DND-41 (cell line): ENCODE measurements at regions not wholly inside any gene's neighbourhood (a gene's known extent, or its start where the extent isn't known, plus 50 kb on each side); places are given as distances from the start of the nearest gene placed in this dataset.

ENCODE experiments used
- ATAC-seq: fragments of 200-7000 bp; cut with Tn5 transposase; 3 replicates; pipeline ENCODE4 v1.9.1; 2021; ENCODE audit warnings: low read depth; ENCODE audit not compliant: insufficient read depth
- DNase-seq: peaks from one replicate; pipeline ENCODE4 v3.0.0-alpha.2; 2020
- H2AFZ ChIP-seq: 2 replicates; pipeline ENCODE4 v1.6.0; 2012; ENCODE audit warnings: low read depth, low read length
- H3K27ac ChIP-seq: 2 replicates; pipeline ENCODE4 v1.5.1; 2012; ENCODE audit warnings: low read length, inconsistent platforms
- H3K27me3 ChIP-seq: fragments of 200-600 bp; sonication (generic); 2 replicates; pipeline ENCODE4 v1.6.0; 2012; ENCODE audit warnings: low read length, mild to moderate bottlenecking, inconsistent platforms; ENCODE audit not compliant: insufficient read depth, poor library complexity
- H3K36me3 ChIP-seq: 2 replicates; pipeline ENCODE4 v1.5.1; 2012; ENCODE audit warnings: low read length, inconsistent platforms; ENCODE audit not compliant: insufficient read depth
- H3K4me1 ChIP-seq: 2 replicates; pipeline ENCODE4 v1.5.1; 2012; ENCODE audit warnings: mild to moderate bottlenecking, low read length; ENCODE audit not compliant: insufficient read depth
- H3K4me2 ChIP-seq: 2 replicates; pipeline ENCODE4 v1.6.0; 2012; ENCODE audit warnings: mild to moderate bottlenecking, moderate library complexity, low read length, inconsistent platforms; ENCODE audit not compliant: insufficient read depth
- H3K4me3 ChIP-seq, 2 experiments: fragments of 200-600 bp in 1 of 2; shearing (Covaris generic) in 1 of 2; 2 replicates each; pipeline ENCODE4 v1.5.1; 2012 to 2016; ENCODE audit warnings: inconsistent platforms in 2 of 2, low read length in 2 of 2, mild to moderate bottlenecking in 2 of 2, low read depth in 1 of 2, moderate library complexity in 1 of 2
- H3K79me2 ChIP-seq: 2 replicates; pipeline ENCODE4 v1.6.0; 2012; ENCODE audit warnings: low read length, inconsistent platforms; ENCODE audit not compliant: insufficient read depth
- H3K9ac ChIP-seq: 2 replicates; pipeline ENCODE4 v1.6.0; 2012; ENCODE audit warnings: low read depth, mild to moderate bottlenecking, inconsistent platforms, low read length, moderate library complexity
- H3K9me3 ChIP-seq: 2 replicates; pipeline ENCODE4 v1.5.1; 2012; ENCODE audit warnings: low read length, moderate library complexity, mild to moderate bottlenecking, inconsistent platforms; ENCODE audit not compliant: insufficient read depth, severe bottlenecking
- H4K20me1 ChIP-seq: 2 replicates; pipeline ENCODE4 v1.6.0; 2012; ENCODE audit warnings: low read length; ENCODE audit not compliant: insufficient read depth
- EZH2 ChIP-seq: IDR thresholded peaks from 3 replicates; pipeline ENCODE4 v1.6.1; 2012; ENCODE audit warnings: borderline replicate concordance, low read depth, mild to moderate bottlenecking, moderate library complexity, low read length, inconsistent platforms; ENCODE audit not compliant: severe bottlenecking
- TF ChIP-seq, protein P1 (sequence below): IDR thresholded peaks from 2 replicates; pipeline ENCODE4 v1.5.1; 2012; ENCODE audit warnings: borderline replicate concordance, low read length, moderate library complexity, mild to moderate bottlenecking; ENCODE audit not compliant: poor library complexity, severe bottlenecking; ENCODE audit errors: extremely low read depth

DNA sequence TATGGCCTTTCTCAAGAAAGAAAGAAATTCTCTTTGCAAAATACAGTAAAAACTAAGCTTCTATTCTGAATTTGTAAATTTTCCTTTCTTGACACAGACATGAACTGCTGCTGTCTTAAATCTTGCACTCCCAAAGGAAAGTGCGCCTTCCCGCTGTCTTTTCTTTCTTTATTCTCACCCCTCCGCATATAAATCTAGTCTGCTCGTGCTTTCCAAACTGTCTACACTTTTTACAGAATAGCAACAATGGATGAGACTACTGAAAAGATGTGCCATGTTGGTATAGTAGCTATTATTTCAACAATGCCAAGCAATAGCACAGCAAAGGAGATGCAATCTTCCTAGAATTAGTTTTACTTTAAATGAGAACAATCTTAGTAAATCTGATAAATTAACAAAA lies 328.8 kb upstream of the PDE3A start:
- DNase-seq = no peak
- H3K36me3 ChIP-seq = no peaks in the 10 kb centered on the region

DNA sequence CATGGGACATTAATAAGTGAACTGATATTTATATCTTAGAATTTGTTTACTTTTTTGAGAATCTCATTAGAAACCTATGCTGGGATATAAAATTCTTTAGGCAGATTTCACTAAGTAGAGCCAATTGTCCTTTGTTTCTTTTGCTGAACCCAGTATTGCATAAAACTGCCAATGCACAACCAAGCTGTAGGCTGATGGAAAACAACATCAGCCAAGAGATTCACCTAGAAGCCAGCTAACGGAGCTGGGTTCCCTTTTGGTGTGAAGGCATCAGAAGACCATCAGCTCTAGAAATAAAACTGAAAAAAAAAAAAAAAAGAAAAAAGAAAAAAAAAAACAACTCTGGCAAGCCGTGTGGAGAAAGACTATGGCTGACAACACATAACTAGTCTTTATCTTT lies 328.2 kb upstream of the PDE3A start:
- Histone ChIP-seq H3K9me3 (no peaks in the 10 kb centered on the region), H3K4me1 (no peaks in the 10 kb centered on the region), H2AFZ (no peak overlapping the region), H3K4me2 (no peak overlapping the region), H3K27me3 (no peaks in the 10 kb centered on the region), H4K20me1 (no peaks in the 10 kb centered on the region), H3K4me3 (no peak overlapping the region), H3K79me2 (no peaks in the 10 kb centered on the region), H3K36me3 (no peaks in the 10 kb centered on the region), H3K9ac (no peak overlapping the region), H3K27ac (no peak overlapping the region)
- ATAC-seq (no peak), DNase-seq (no peak)
- TF ChIP-seq EZH2 = no peak
- TF ChIP-seq, protein P1, sequence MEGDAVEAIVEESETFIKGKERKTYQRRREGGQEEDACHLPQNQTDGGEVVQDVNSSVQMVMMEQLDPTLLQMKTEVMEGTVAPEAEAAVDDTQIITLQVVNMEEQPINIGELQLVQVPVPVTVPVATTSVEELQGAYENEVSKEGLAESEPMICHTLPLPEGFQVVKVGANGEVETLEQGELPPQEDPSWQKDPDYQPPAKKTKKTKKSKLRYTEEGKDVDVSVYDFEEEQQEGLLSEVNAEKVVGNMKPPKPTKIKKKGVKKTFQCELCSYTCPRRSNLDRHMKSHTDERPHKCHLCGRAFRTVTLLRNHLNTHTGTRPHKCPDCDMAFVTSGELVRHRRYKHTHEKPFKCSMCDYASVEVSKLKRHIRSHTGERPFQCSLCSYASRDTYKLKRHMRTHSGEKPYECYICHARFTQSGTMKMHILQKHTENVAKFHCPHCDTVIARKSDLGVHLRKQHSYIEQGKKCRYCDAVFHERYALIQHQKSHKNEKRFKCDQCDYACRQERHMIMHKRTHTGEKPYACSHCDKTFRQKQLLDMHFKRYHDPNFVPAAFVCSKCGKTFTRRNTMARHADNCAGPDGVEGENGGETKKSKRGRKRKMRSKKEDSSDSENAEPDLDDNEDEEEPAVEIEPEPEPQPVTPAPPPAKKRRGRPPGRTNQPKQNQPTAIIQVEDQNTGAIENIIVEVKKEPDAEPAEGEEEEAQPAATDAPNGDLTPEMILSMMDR = no peak

More for the DNA sequence above, 328.8 kb upstream of the PDE3A start:
- Histone ChIP-seq H3K27me3 (no peaks in the 10 kb centered on the region), H3K4me1 (no peaks in the 10 kb centered on the region), H3K9me3 (no peaks in the 10 kb centered on the region), H3K4me3 (no peak overlapping the region), H3K4me2 (no peak overlapping the region), H4K20me1 (no peaks in the 10 kb centered on the region), H3K9ac (no peak overlapping the region), H3K79me2 (no peaks in the 10 kb centered on the region), H2AFZ (no peak overlapping the region), H3K27ac (no peak overlapping the region)
- TF ChIP-seq, protein P1 = no peak
- TF ChIP-seq EZH2 = no peak
- ATAC-seq = no peak

DNA sequence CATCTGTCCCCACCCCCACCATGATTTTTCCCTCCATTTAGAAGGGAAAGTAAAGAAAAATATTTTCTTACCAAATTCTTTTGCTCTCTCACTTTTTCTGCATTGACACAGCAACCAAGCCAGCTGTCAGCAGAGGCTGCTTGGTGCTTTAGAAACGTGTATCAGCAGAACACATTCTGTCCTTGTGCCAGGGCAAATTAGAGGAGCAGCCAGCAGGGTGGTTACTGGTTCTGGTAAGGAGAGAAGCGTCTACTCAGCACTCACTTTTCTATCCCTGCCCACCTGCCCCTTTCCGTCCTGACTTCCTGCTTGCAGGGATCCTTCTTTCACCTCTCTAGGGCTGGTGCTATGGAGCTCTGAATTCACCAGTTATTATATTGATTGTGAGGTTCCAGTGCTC lies 327.5 kb upstream of the PDE3A start:
- TF ChIP-seq, protein P1 = no peak
- no peak for TF ChIP-seq EZH2
- H3K79me2 ChIP-seq = no peaks in the 10 kb centered on the region
- no peaks in the 10 kb centered on the region for H3K9me3 ChIP-seq
- ATAC-seq (no peak), DNase-seq (no peak)
- no peaks in the 10 kb centered on the region for H3K4me1 ChIP-seq
- no peaks in the 10 kb centered on the region for H4K20me1 ChIP-seq
- H3K27me3 ChIP-seq = no peaks in the 10 kb centered on the region
- H3K4me3 ChIP-seq = no peak overlapping the region
- H3K36me3 ChIP-seq = no peaks in the 10 kb centered on the region
- no peak overlapping the region for H3K4me2 ChIP-seq
- no peak overlapping the region for H3K9ac ChIP-seq
- no peak overlapping the region for H3K27ac ChIP-seq
- no peak overlapping the region for H2AFZ ChIP-seq

- no peaks in the 10 kb centered on the region for H3K79me2 ChIP-seq
- H3K36me3 ChIP-seq = no peaks in the 10 kb centered on the region
- H3K9me3 ChIP-seq = no peaks in the 10 kb centered on the region
- H3K4me3 ChIP-seq = no peak overlapping the region
- H3K4me1 ChIP-seq = no peaks in the 10 kb centered on the region
- no peak overlapping the region for H2AFZ ChIP-seq
- DNase-seq = no peak
- no peaks in the 10 kb centered on the region for H4K20me1 ChIP-seq
- H3K27ac ChIP-seq = no peak overlapping the region
- H3K9ac ChIP-seq = no peak overlapping the region
- H3K4me2 ChIP-seq = no peak overlapping the region
- TF ChIP-seq EZH2 = no peak
- TF ChIP-seq, protein P1 = no peak
- no peak for ATAC-seq
- peaks cover 4% of the 10 kb centered on the region for H3K27me3 ChIP-seq
These were observed 324.0 kb upstream of the PDE3A start for GRCh38 chr12:20044351-20044750.
